WTC11 (cell line): ENCODE measurements at regions not wholly inside any gene's neighbourhood (a gene's known extent, or its start where the extent isn't known, plus 50 kb on each side); places are given as distances from the start of the nearest gene placed in this dataset.

ENCODE experiments used
- ATAC-seq: fragments of 200-7000 bp; cut with Tn5 transposase; 2 replicates; pipeline ENCODE4 v1.10.0; 2021; ENCODE audit warnings: mild to moderate bottlenecking, moderate library complexity
- CTCF ChIA-PET: fragments of 300-600 bp; sonication (Branson Sonifier 250); formaldehyde crosslinking; loops from one replicate; lab custom pipeline; 2021; ENCODE audit warnings: antibody characterized with exemption; lab: Charles Lee
- POLR2A ChIA-PET: fragments of 350-600 bp; sonication (Branson Sonifier 250); formaldehyde crosslinking; loops from one replicate; lab custom pipeline; 2021; ENCODE audit warnings: antibody characterized with exemption; lab: Charles Lee
- DNase-seq: peaks from one replicate; pipeline ENCODE4 v3.0.0; 2021; ENCODE audit warnings: low spot score
- H3K27ac Mint-ChIP-seq: 2 replicates; pipeline ENCODE4 v1.8.0; 2021; ENCODE audit warnings: mixed read lengths
- H3K27me3 Mint-ChIP-seq: 2 replicates; pipeline ENCODE4 v1.8.0; 2021; ENCODE audit warnings: low read depth, mild to moderate bottlenecking, moderate library complexity, mixed read lengths
- H3K36me3 Mint-ChIP-seq: 2 replicates; pipeline ENCODE4 v1.8.0; 2021; ENCODE audit warnings: mixed read lengths
- H3K4me1 Mint-ChIP-seq: 2 replicates; pipeline ENCODE4 v1.8.0; 2022; ENCODE audit warnings: mixed read lengths
- H3K4me3 Mint-ChIP-seq: 2 replicates; pipeline ENCODE4 v1.8.0; 2021; ENCODE audit warnings: mild to moderate bottlenecking, moderate library complexity, mixed read lengths
- H3K9me3 Mint-ChIP-seq: 2 replicates; pipeline ENCODE4 v1.8.0; 2021; ENCODE audit warnings: mixed read lengths
- CBFB ChIP-seq: sonication (generic); formaldehyde crosslinking; IDR thresholded peaks from 2 replicates; pipeline ENCODE4 v1.8.1; 2022; ENCODE audit warnings: mild to moderate bottlenecking, low read depth, missing genetic modification reagents
- CREM ChIP-seq: sonication (generic); formaldehyde crosslinking; IDR thresholded peaks from 2 replicates; pipeline ENCODE4 v1.8.1; 2022; ENCODE audit warnings: mild to moderate bottlenecking, missing genetic modification reagents, moderate library complexity
- ETV6 ChIP-seq: sonication (generic); formaldehyde crosslinking; IDR thresholded peaks from 2 replicates; pipeline ENCODE4 v1.8.1; 2022; ENCODE audit warnings: mild to moderate bottlenecking, missing genetic modification reagents
- FOXJ3 ChIP-seq: sonication (generic); formaldehyde crosslinking; IDR thresholded peaks from 2 replicates; pipeline ENCODE4 v1.9.0; 2021; ENCODE audit warnings: missing genetic modification reagents, mild to moderate bottlenecking, borderline replicate concordance
- GTF2I ChIP-seq: fragments of 250-450 bp; sonication (Bioruptor Pico); conservative IDR thresholded peaks from 2 replicates; pipeline ENCODE4 v1.4.0; 2021; ENCODE audit warnings: mild to moderate bottlenecking
- HMGA2 ChIP-seq: fragments of 250-450 bp; sonication (Bioruptor Pico); IDR thresholded peaks from 2 replicates; pipeline ENCODE4 v1.4.0; 2021; ENCODE audit warnings: mild to moderate bottlenecking, moderate library complexity
- JAZF1 ChIP-seq: fragments of 250-450 bp; sonication (Bioruptor Pico); IDR thresholded peaks from 2 replicates; pipeline ENCODE4 v1.9.0; 2021; ENCODE audit warnings: moderate library complexity, mild to moderate bottlenecking, inconsistent platforms
- JUN ChIP-seq: sonication (generic); formaldehyde crosslinking; IDR thresholded peaks from 2 replicates; pipeline ENCODE4 v1.8.0; 2023; ENCODE audit warnings: mild to moderate bottlenecking, missing genetic modification reagents
- MXD4 ChIP-seq: fragments of 250-450 bp; sonication (Bioruptor Pico); IDR thresholded peaks from 2 replicates; pipeline ENCODE4 v1.8.0; 2021; ENCODE audit warnings: mild to moderate bottlenecking, moderate library complexity, borderline replicate concordance
- NR3C1 ChIP-seq: sonication (generic); formaldehyde crosslinking; conservative IDR thresholded peaks from 2 replicates; pipeline ENCODE4 v1.8.1; 2023; ENCODE audit warnings: low read depth, mild to moderate bottlenecking, missing genetic modification reagents
- RELA ChIP-seq: sonication (generic); formaldehyde crosslinking; IDR thresholded peaks from 2 replicates; pipeline ENCODE4 v1.8.1; 2022; ENCODE audit warnings: missing genetic modification reagents, mild to moderate bottlenecking, borderline replicate concordance
- SP1 ChIP-seq: sonication (generic); formaldehyde crosslinking; conservative IDR thresholded peaks from 2 replicates; pipeline ENCODE4 v1.8.1; 2022; ENCODE audit warnings: missing genetic modification reagents
- TP53 ChIP-seq: sonication (generic); formaldehyde crosslinking; IDR thresholded peaks from 2 replicates; pipeline ENCODE4 v1.8.1; 2023; ENCODE audit warnings: mild to moderate bottlenecking, missing genetic modification reagents
- ZNF121 ChIP-seq: sonication (generic); formaldehyde crosslinking; IDR thresholded peaks from 2 replicates; pipeline ENCODE4 v1.8.0; 2023; ENCODE audit warnings: missing genetic modification reagents
- ZNF263 ChIP-seq: sonication (generic); formaldehyde crosslinking; IDR thresholded peaks from 2 replicates; pipeline ENCODE4 v1.8.1; 2022; ENCODE audit warnings: low read depth, mild to moderate bottlenecking, moderate library complexity, missing genetic modification reagents
- ZNF671 ChIP-seq: fragments of 250-450 bp; sonication (Bioruptor Pico); IDR thresholded peaks from 2 replicates; pipeline ENCODE4 v1.8.0; 2021; ENCODE audit warnings: mild to moderate bottlenecking
- TF ChIP-seq, protein P1 (sequence below): sonication (generic); formaldehyde crosslinking; IDR thresholded peaks from 2 replicates; pipeline ENCODE4 v1.8.0; 2022; ENCODE audit warnings: mild to moderate bottlenecking, missing genetic modification reagents
- TF ChIP-seq, protein P2 (sequence below): sonication (generic); formaldehyde crosslinking; conservative IDR thresholded peaks from 2 replicates; pipeline ENCODE4 v1.8.1; 2022; ENCODE audit warnings: mild to moderate bottlenecking, missing genetic modification reagents
- TF ChIP-seq, protein P3 (sequence below): sonication (generic); formaldehyde crosslinking; IDR thresholded peaks from 2 replicates; pipeline ENCODE4 v1.8.1; 2023; ENCODE audit warnings: mild to moderate bottlenecking, missing genetic modification reagents, moderate library complexity
- TF ChIP-seq, protein P4 (sequence below): fragments of 200-600 bp; IDR thresholded peaks from 2 replicates; pipeline ENCODE4 v1.8.0; 2022; ENCODE audit warnings: antibody characterized with exemption
- TF ChIP-seq, protein P5 (sequence below): sonication (generic); formaldehyde crosslinking; IDR thresholded peaks from 2 replicates; pipeline ENCODE4 v1.8.1; 2023; ENCODE audit warnings: mild to moderate bottlenecking, missing genetic modification reagents, borderline replicate concordance
- TF ChIP-seq, protein P6 (sequence below): sonication (generic); formaldehyde crosslinking; IDR thresholded peaks from 2 replicates; pipeline ENCODE4 v1.8.1; 2022; ENCODE audit warnings: low read depth, missing genetic modification reagents, borderline replicate concordance
- TF ChIP-seq, protein P7 (sequence below): fragments of 250-450 bp; sonication (Bioruptor Pico); IDR thresholded peaks from 2 replicates; pipeline ENCODE4 v1.9.0; 2021; ENCODE audit warnings: mild to moderate bottlenecking

DNA sequence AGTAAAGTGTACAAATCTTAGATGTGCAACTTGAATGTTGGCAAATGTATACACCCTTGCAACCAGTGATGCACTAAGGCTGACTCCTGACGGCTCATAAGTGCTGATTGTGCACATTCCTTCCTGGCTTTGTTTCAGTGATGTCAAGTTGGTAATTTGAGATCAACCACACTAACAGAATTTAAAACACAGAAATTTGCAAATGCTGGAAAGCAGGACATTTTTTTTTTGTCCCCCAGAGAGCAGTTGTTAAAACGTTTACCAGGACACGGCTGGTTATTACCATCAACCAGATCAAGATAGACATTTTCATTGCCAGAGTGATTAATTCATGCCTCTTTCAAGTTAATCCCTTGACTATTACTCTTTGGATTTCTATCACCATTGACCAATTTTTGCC lies 735.6 kb downstream of the RFPL4B start (continued):
- TF ChIP-seq NR3C1 (CRISPR knock-in tag), result no peak
- no peak for TF ChIP-seq RELA (CRISPR knock-in tag)
- TF ChIP-seq, all 79 proteins: peak for 0

DNA sequence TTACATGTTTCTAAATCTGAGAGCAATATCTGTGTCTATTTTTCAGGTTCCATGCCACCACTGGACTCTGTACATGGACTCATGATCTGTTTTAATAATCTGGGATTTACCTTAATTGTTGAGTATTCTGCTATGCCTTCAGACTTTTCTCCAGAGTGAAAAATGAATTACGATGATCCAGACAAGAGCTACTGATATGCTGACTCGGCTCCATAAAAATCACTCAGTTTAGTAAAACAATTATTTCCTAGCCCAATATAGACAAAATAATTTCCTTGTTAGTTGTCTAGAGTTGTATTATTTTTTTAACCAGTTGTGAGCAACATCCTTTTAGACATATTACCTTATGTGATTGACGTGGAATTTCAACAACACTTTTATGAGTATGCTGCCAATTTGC lies 736.8 kb downstream of the RFPL4B start:
- ATAC-seq (no peak), DNase-seq (no peak)
- Mint-ChIP-seq H3K27me3 (no peaks in the 10 kb centered on the region), H3K4me1 (0 out of 2 replicates have a peak, but pooled peaks cover 2% of the 10 kb centered on the region), H3K4me3 (no peak overlapping the region), H3K27ac (no peak overlapping the region), H3K36me3 (0 out of 2 replicates have a peak, but pooled peaks cover 2% of the 10 kb centered on the region), H3K9me3 (peaks cover 20% of the 10 kb centered on the region)
- CTCF ChIA-PET, result no interaction called here
- TF ChIP-seq, protein P1, sequence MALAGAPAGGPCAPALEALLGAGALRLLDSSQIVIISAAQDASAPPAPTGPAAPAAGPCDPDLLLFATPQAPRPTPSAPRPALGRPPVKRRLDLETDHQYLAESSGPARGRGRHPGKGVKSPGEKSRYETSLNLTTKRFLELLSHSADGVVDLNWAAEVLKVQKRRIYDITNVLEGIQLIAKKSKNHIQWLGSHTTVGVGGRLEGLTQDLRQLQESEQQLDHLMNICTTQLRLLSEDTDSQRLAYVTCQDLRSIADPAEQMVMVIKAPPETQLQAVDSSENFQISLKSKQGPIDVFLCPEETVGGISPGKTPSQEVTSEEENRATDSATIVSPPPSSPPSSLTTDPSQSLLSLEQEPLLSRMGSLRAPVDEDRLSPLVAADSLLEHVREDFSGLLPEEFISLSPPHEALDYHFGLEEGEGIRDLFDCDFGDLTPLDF (CRISPR knock-in tag), result no peak
- TF ChIP-seq SP1 (CRISPR knock-in tag) (no peak), ZNF263 (CRISPR knock-in tag) (no peak), GTF2I (no peak), JUN (CRISPR knock-in tag) (no peak), CREM (no peak), HMGA2 (CRISPR knock-in tag) (no peak), ZNF121 (CRISPR knock-in tag) (no peak), ETV6 (no peak)
- TF ChIP-seq, protein P2, sequence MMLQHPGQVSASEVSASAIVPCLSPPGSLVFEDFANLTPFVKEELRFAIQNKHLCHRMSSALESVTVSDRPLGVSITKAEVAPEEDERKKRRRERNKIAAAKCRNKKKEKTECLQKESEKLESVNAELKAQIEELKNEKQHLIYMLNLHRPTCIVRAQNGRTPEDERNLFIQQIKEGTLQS (CRISPR knock-in tag), result no peak
- TF ChIP-seq, protein P3, sequence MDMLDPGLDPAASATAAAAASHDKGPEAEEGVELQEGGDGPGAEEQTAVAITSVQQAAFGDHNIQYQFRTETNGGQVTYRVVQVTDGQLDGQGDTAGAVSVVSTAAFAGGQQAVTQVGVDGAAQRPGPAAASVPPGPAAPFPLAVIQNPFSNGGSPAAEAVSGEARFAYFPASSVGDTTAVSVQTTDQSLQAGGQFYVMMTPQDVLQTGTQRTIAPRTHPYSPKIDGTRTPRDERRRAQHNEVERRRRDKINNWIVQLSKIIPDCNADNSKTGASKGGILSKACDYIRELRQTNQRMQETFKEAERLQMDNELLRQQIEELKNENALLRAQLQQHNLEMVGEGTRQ (CRISPR knock-in tag), result no peak
- POLR2A ChIA-PET, result no interaction called here

DNA sequence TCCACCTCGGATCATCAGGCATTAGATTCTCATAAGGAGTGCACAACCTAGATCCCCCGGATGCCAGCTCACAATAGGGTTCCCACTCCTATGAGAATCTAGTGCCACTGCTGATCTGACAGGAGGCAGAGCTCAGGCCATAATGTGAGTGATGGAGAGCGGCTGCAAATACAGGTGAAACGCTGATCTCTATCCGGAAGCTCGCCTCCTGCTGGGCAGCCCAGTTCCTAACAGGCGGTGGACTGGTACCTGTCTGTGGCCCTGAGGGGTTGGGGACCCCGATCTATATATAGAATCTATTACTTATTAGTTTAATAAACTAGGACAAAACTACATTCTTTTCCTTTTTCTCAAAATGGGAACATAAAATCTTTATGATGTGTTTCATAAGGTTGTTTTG lies 741.9 kb downstream of the RFPL4B start:
- Mint-ChIP-seq H3K27me3 (no peaks in the 10 kb centered on the region), H3K27ac (no peak overlapping the region)
- peak; percentile 61 for DNase-seq

More for the DNA sequence above, 741.9 kb downstream of the RFPL4B start:
- no peaks in the 10 kb centered on the region; the same call in 1 of the 2 replicates for H3K4me1 Mint-ChIP-seq
- CTCF ChIA-PET, result no interaction called here
- POLR2A ChIA-PET, result no interaction called here
- H3K9me3 Mint-ChIP-seq, result peaks cover 22% of the 10 kb centered on the region
- H3K4me3 Mint-ChIP-seq, result no peak overlapping the region
- ATAC-seq, result peak; percentile 80
- 0 out of 2 replicates have a peak, but pooled peaks cover 2% of the 10 kb centered on the region for H3K36me3 Mint-ChIP-seq
- TF ChIP-seq, protein P1 (CRISPR knock-in tag), result no peak
- TF ChIP-seq, protein P4, sequence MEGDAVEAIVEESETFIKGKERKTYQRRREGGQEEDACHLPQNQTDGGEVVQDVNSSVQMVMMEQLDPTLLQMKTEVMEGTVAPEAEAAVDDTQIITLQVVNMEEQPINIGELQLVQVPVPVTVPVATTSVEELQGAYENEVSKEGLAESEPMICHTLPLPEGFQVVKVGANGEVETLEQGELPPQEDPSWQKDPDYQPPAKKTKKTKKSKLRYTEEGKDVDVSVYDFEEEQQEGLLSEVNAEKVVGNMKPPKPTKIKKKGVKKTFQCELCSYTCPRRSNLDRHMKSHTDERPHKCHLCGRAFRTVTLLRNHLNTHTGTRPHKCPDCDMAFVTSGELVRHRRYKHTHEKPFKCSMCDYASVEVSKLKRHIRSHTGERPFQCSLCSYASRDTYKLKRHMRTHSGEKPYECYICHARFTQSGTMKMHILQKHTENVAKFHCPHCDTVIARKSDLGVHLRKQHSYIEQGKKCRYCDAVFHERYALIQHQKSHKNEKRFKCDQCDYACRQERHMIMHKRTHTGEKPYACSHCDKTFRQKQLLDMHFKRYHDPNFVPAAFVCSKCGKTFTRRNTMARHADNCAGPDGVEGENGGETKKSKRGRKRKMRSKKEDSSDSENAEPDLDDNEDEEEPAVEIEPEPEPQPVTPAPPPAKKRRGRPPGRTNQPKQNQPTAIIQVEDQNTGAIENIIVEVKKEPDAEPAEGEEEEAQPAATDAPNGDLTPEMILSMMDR, result no peak; the same call in 1 of the 2 replicates
- TF ChIP-seq CBFB (CRISPR knock-in tag) (no peak), ZNF671 (no peak), TP53 (no peak), JAZF1 (no peak), FOXJ3 (CRISPR knock-in tag) (no peak), MXD4 (CRISPR knock-in tag) (no peak)
- TF ChIP-seq, protein P5, sequence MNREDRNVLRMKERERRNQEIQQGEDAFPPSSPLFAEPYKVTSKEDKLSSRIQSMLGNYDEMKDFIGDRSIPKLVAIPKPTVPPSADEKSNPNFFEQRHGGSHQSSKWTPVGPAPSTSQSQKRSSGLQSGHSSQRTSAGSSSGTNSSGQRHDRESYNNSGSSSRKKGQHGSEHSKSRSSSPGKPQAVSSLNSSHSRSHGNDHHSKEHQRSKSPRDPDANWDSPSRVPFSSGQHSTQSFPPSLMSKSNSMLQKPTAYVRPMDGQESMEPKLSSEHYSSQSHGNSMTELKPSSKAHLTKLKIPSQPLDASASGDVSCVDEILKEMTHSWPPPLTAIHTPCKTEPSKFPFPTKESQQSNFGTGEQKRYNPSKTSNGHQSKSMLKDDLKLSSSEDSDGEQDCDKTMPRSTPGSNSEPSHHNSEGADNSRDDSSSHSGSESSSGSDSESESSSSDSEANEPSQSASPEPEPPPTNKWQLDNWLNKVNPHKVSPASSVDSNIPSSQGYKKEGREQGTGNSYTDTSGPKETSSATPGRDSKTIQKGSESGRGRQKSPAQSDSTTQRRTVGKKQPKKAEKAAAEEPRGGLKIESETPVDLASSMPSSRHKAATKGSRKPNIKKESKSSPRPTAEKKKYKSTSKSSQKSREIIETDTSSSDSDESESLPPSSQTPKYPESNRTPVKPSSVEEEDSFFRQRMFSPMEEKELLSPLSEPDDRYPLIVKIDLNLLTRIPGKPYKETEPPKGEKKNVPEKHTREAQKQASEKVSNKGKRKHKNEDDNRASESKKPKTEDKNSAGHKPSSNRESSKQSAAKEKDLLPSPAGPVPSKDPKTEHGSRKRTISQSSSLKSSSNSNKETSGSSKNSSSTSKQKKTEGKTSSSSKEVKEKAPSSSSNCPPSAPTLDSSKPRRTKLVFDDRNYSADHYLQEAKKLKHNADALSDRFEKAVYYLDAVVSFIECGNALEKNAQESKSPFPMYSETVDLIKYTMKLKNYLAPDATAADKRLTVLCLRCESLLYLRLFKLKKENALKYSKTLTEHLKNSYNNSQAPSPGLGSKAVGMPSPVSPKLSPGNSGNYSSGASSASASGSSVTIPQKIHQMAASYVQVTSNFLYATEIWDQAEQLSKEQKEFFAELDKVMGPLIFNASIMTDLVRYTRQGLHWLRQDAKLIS (CRISPR knock-in tag), result no peak
- TF ChIP-seq, protein P6, sequence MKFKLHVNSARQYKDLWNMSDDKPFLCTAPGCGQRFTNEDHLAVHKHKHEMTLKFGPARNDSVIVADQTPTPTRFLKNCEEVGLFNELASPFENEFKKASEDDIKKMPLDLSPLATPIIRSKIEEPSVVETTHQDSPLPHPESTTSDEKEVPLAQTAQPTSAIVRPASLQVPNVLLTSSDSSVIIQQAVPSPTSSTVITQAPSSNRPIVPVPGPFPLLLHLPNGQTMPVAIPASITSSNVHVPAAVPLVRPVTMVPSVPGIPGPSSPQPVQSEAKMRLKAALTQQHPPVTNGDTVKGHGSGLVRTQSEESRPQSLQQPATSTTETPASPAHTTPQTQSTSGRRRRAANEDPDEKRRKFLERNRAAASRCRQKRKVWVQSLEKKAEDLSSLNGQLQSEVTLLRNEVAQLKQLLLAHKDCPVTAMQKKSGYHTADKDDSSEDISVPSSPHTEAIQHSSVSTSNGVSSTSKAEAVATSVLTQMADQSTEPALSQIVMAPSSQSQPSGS (CRISPR knock-in tag), result no peak
- TF ChIP-seq, protein P7, sequence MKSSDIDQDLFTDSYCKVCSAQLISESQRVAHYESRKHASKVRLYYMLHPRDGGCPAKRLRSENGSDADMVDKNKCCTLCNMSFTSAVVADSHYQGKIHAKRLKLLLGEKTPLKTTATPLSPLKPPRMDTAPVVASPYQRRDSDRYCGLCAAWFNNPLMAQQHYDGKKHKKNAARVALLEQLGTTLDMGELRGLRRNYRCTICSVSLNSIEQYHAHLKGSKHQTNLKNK, result no peak
